ENCODE measurements at regions not wholly inside any gene's neighbourhood (a gene's known extent, or its start where the extent isn't known, plus 50 kb on each side); places are given as distances from the start of the nearest gene placed in this dataset.

GRCh38 chr13:106361621-106362020, 173.8 kb downstream of the EFNB2 start:
- H3K27ac ChIP-seq (ENCODE audit: low read depth, low read length), result no peak overlapping the region
- H3K9me3 ChIP-seq (ENCODE audit: control insufficient read depth in 5 of 5, low read length in 5 of 5), result peaks cover 0 to 13% (median 0%) of the 10 kb centered on the region in 5 donors
- H3K4me3 ChIP-seq (ENCODE audit: low read depth in 1 of 5, low read length in 5 of 5), result no peak overlapping the region
- no peaks in the 10 kb centered on the region for H3K36me3 ChIP-seq (ENCODE audit: control insufficient read depth in 5 of 5, insufficient read depth in 5 of 5, low read length in 5 of 5)
- H3K27me3 ChIP-seq (ENCODE audit: control insufficient read depth in 5 of 5, insufficient read depth in 4 of 5, low read length in 5 of 5), result no peaks in the 10 kb centered on the region
- H3K9ac ChIP-seq (ENCODE audit: low read length in 5 of 5), result no peak overlapping the region
- H3K4me1 ChIP-seq (ENCODE audit: control insufficient read depth in 5 of 5, insufficient read depth in 5 of 5, low read length in 5 of 5), result peaks cover 0 to 4% (median 0%) of the 10 kb centered on the region in 5 donors

DNA sequence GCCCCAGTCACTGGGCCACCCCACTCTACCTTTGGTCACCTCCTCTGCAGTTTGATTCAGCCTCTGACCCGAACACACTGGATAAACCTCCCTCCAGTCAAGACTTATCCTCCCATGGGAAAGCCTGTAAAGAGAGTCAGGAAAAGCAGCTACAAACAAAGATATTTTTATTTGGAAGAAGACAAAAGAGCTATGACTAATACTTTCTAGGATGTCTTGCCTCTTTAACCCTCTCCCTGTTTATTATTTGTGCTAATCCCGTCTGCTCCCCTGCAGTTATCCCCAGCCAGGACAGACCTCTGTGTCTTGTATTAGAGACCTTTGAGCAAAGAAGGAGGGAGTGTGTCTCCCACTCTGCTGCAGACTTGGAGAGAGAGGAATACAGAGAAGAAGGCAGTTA, 178.3 kb downstream of the EFNB2 start:
- H3K27ac ChIP-seq (ENCODE audit: low read depth, low read length), result no peak overlapping the region

GRCh38 chr13:106355866-106356265, 179.6 kb downstream of the EFNB2 start:
- H3K36me3 ChIP-seq (ENCODE audit: control insufficient read depth in 5 of 5, insufficient read depth in 5 of 5, low read length in 5 of 5), result no peaks in the 10 kb centered on the region
- H3K9ac ChIP-seq (ENCODE audit: low read length in 5 of 5), result no peak overlapping the region
- peaks cover 0 to 4% (median under 1%) of the 10 kb centered on the region in 5 donors for H3K27me3 ChIP-seq (ENCODE audit: control insufficient read depth in 5 of 5, insufficient read depth in 4 of 5, low read length in 5 of 5)
- H3K27ac ChIP-seq (ENCODE audit: low read depth, low read length), result no peak overlapping the region
- no peak overlapping the region for H3K4me3 ChIP-seq (ENCODE audit: low read depth in 1 of 5, low read length in 5 of 5)
- H3K9me3 ChIP-seq (ENCODE audit: control insufficient read depth in 5 of 5, low read length in 5 of 5), result no peaks in the 10 kb centered on the region
- H3K4me1 ChIP-seq (ENCODE audit: control insufficient read depth in 5 of 5, insufficient read depth in 5 of 5, low read length in 5 of 5), result peaks cover 0 to 4% (median 0%) of the 10 kb centered on the region in 5 donors

More for the DNA sequence above, 178.3 kb downstream of the EFNB2 start:
- Histone ChIP-seq H3K9me3 (ENCODE audit: control insufficient read depth in 5 of 5, low read length in 5 of 5) (peaks cover 0 to 2% (median 0%) of the 10 kb centered on the region in 5 donors), H3K9ac (ENCODE audit: low read length in 5 of 5) (no peak overlapping the region), H3K27me3 (ENCODE audit: control insufficient read depth in 5 of 5, insufficient read depth in 4 of 5, low read length in 5 of 5) (no peaks in the 10 kb centered on the region), H3K4me3 (ENCODE audit: low read depth in 1 of 5, low read length in 5 of 5) (no peak overlapping the region), H3K36me3 (ENCODE audit: control insufficient read depth in 5 of 5, insufficient read depth in 5 of 5, low read length in 5 of 5) (no peaks in the 10 kb centered on the region), H3K4me1 (ENCODE audit: control insufficient read depth in 5 of 5, insufficient read depth in 5 of 5, low read length in 5 of 5) (peaks cover 0 to 4% (median 0%) of the 10 kb centered on the region in 5 donors)

GRCh38 chr13:106354961-106355360, 180.5 kb downstream of the EFNB2 start:
- Histone ChIP-seq H3K4me1 (ENCODE audit: control insufficient read depth in 5 of 5, insufficient read depth in 5 of 5, low read length in 5 of 5) (peaks cover 0 to 4% (median 0%) of the 10 kb centered on the region in 5 donors), H3K27me3 (ENCODE audit: control insufficient read depth in 5 of 5, insufficient read depth in 4 of 5, low read length in 5 of 5) (peaks cover 0 to 10% (median 7%) of the 10 kb centered on the region in 5 donors), H3K27ac (ENCODE audit: low read depth, low read length) (no peak overlapping the region), H3K9me3 (ENCODE audit: control insufficient read depth in 5 of 5, low read length in 5 of 5) (no peaks in the 10 kb centered on the region), H3K4me3 (ENCODE audit: low read depth in 1 of 5, low read length in 5 of 5) (no peak overlapping the region), H3K9ac (ENCODE audit: low read length in 5 of 5) (no peak overlapping the region), H3K36me3 (ENCODE audit: control insufficient read depth in 5 of 5, insufficient read depth in 5 of 5, low read length in 5 of 5) (no peaks in the 10 kb centered on the region)

DNA sequence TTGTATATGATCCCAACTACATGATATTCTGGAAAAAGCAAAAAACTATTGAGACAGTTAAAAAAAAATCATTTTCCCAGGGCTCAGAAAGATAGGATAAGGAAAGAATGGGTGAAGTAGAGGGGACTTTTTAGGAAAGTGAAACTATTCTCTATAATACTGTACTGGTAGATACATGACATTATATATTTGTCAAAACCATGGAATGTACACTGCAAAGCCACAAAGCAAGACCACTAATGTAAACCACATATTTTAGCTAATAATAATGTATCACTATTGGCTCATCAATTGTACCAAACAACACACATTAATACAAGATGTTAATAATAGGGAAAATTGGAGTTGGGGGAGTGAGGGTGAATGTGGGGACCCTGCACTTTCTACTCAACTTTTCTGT, 182.6 kb downstream of the EFNB2 start:
- H3K4me1 ChIP-seq (ENCODE audit: control insufficient read depth in 5 of 5, insufficient read depth in 5 of 5, low read length in 5 of 5), result peaks cover 0 to 11% (median 3%) of the 10 kb centered on the region in 5 donors
- H3K4me3 ChIP-seq (ENCODE audit: low read depth in 1 of 5, low read length in 5 of 5), result no peak overlapping the region
- H3K27ac ChIP-seq (ENCODE audit: low read depth, low read length), result no peak overlapping the region
- no peak overlapping the region for H3K9ac ChIP-seq (ENCODE audit: low read length in 5 of 5)
- H3K27me3 ChIP-seq (ENCODE audit: control insufficient read depth in 5 of 5, insufficient read depth in 4 of 5, low read length in 5 of 5), result peaks cover 8 to 24% (median 16%) of the 10 kb centered on the region in 5 donors
- no peaks in the 10 kb centered on the region for H3K36me3 ChIP-seq (ENCODE audit: control insufficient read depth in 5 of 5, insufficient read depth in 5 of 5, low read length in 5 of 5)
- no peaks in the 10 kb centered on the region for H3K9me3 ChIP-seq (ENCODE audit: control insufficient read depth in 5 of 5, low read length in 5 of 5)

GRCh38 chr13:106351251-106351650, 184.2 kb downstream of the EFNB2 start:
- Histone ChIP-seq H3K27ac (ENCODE audit: low read depth, low read length) (no peak overlapping the region), H3K9ac (ENCODE audit: low read length in 5 of 5) (no peak overlapping the region), H3K9me3 (ENCODE audit: control insufficient read depth in 5 of 5, low read length in 5 of 5) (no peaks in the 10 kb centered on the region), H3K27me3 (ENCODE audit: control insufficient read depth in 5 of 5, insufficient read depth in 4 of 5, low read length in 5 of 5) (peaks cover 8 to 24% (median 16%) of the 10 kb centered on the region in 5 donors), H3K4me3 (ENCODE audit: low read depth in 1 of 5, low read length in 5 of 5) (no peak overlapping the region), H3K4me1 (ENCODE audit: control insufficient read depth in 5 of 5, insufficient read depth in 5 of 5, low read length in 5 of 5) (peaks cover 0 to 6% (median 0%) of the 10 kb centered on the region in 5 donors), H3K36me3 (ENCODE audit: control insufficient read depth in 5 of 5, insufficient read depth in 5 of 5, low read length in 5 of 5) (no peaks in the 10 kb centered on the region)

- H3K4me1 ChIP-seq (ENCODE audit: control insufficient read depth in 5 of 5, insufficient read depth in 5 of 5, low read length in 5 of 5), result peaks cover 0 to 6% (median 0%) of the 10 kb centered on the region in 5 donors
- H3K27me3 ChIP-seq (ENCODE audit: control insufficient read depth in 5 of 5, insufficient read depth in 4 of 5, low read length in 5 of 5), result peaks cover 8 to 24% (median 16%) of the 10 kb centered on the region in 5 donors
- no peaks in the 10 kb centered on the region for H3K9me3 ChIP-seq (ENCODE audit: control insufficient read depth in 5 of 5, low read length in 5 of 5)
- H3K27ac ChIP-seq (ENCODE audit: low read depth, low read length), result no peak overlapping the region
- H3K9ac ChIP-seq (ENCODE audit: low read length in 5 of 5), result no peak overlapping the region
- no peaks in the 10 kb centered on the region for H3K36me3 ChIP-seq (ENCODE audit: control insufficient read depth in 5 of 5, insufficient read depth in 5 of 5, low read length in 5 of 5)
- no peak overlapping the region for H3K4me3 ChIP-seq (ENCODE audit: low read depth in 1 of 5, low read length in 5 of 5)
Measured at GRCh38 chr13:106350208-106350607, 185.3 kb downstream of the EFNB2 start.

DNA sequence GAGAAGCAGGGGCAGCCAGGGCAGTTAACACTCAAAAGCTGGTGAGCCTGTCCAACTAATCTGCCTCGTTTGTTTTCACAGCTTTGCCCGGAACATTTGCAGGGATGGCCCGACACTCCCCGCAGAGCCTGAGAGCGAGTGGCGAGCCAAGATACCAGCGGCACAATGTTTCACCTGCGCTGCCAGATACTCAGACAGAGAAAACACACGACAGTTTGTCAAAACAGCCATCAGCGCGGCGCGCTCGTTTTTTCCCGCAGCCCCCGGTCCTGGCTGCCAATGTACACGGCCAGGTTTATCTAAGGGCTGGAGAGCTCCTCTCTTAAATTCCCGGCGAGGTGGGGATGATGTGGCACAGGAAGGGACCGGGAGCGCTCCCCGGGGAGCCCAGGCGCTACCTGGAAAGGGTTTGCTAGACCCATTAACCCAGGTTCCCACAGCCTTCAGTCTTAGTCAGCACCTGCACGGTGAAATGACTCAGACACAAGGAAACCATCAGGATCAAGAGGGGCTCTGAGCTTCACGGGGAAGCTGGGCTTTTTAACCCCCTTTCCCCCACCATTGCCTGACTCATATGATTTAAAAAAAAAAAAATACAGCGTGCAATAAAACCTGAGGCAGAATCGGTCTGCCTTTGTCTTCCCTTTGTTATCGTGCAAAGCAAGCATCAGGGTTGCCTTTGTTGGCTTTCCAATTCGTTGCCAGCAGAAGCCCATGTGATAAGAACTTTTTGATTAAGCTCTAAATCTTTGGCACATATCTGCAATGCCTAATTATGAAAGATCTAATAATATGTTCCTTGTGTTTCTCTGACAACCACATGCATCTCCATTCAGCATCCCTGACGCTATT, 186.2 kb downstream of the EFNB2 start:
- Histone ChIP-seq H3K9ac (ENCODE audit: low read length in 5 of 5) (no peak overlapping the region), H3K4me3 (ENCODE audit: low read depth in 1 of 5, low read length in 5 of 5) (peak overlapping the region in 2 of 5 donors; percentile 4 to 11), H3K27ac (ENCODE audit: low read depth, low read length) (no peak overlapping the region), H3K36me3 (ENCODE audit: control insufficient read depth in 5 of 5, insufficient read depth in 5 of 5, low read length in 5 of 5) (no peaks in the 10 kb centered on the region), H3K4me1 (ENCODE audit: control insufficient read depth in 5 of 5, insufficient read depth in 5 of 5, low read length in 5 of 5) (peaks cover 0 to 6% (median 0%) of the 10 kb centered on the region in 5 donors), H3K9me3 (ENCODE audit: control insufficient read depth in 5 of 5, low read length in 5 of 5) (no peaks in the 10 kb centered on the region), H3K27me3 (ENCODE audit: control insufficient read depth in 5 of 5, insufficient read depth in 4 of 5, low read length in 5 of 5) (peaks cover 8 to 24% (median 16%) of the 10 kb centered on the region in 5 donors)

GRCh38 chr13:106348075-106348840, 187.2 kb downstream of the EFNB2 start:
- H3K9ac ChIP-seq (ENCODE audit: low read length in 5 of 5), result no peak overlapping the region
- no peak overlapping the region for H3K4me3 ChIP-seq (ENCODE audit: low read depth in 1 of 5, low read length in 5 of 5)
- H3K27me3 ChIP-seq (ENCODE audit: control insufficient read depth in 5 of 5, insufficient read depth in 4 of 5, low read length in 5 of 5), result peaks cover 8 to 24% (median 16%) of the 10 kb centered on the region in 5 donors
- H3K9me3 ChIP-seq (ENCODE audit: control insufficient read depth in 5 of 5, low read length in 5 of 5), result no peaks in the 10 kb centered on the region
- no peaks in the 10 kb centered on the region for H3K36me3 ChIP-seq (ENCODE audit: control insufficient read depth in 5 of 5, insufficient read depth in 5 of 5, low read length in 5 of 5)
- H3K27ac ChIP-seq (ENCODE audit: low read depth, low read length), result no peak overlapping the region
- peaks cover 0 to 6% (median 0%) of the 10 kb centered on the region in 5 donors for H3K4me1 ChIP-seq (ENCODE audit: control insufficient read depth in 5 of 5, insufficient read depth in 5 of 5, low read length in 5 of 5)

DNA sequence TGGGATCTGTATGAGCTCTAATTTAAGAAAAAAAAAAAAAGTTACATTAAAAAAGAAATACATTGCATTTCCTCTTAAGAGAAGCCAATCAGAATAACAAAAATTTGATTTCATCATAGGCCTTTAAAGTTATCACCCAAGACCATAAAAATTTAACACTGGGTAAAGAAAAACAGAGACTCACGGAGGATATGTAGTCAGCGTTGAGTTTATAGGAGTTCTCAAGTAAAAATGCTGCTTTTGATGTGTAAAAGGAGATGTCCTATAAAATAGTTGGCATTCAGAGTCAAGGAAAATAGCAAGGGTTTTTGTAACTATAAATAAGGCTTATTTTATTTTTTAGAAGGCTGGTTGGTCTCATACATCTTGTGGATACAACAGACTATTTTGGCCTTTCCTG, 191.1 kb downstream of the EFNB2 start:
- peaks cover 0 to 5% (median 0%) of the 10 kb centered on the region in 5 donors for H3K4me1 ChIP-seq (ENCODE audit: control insufficient read depth in 5 of 5, insufficient read depth in 5 of 5, low read length in 5 of 5)
- peaks cover 0 to 10% (median 8%) of the 10 kb centered on the region in 5 donors for H3K9me3 ChIP-seq (ENCODE audit: control insufficient read depth in 5 of 5, low read length in 5 of 5)
- no peak overlapping the region for H3K9ac ChIP-seq (ENCODE audit: low read length in 5 of 5)
- no peak overlapping the region for H3K27ac ChIP-seq (ENCODE audit: low read depth, low read length)
- H3K36me3 ChIP-seq (ENCODE audit: control insufficient read depth in 5 of 5, insufficient read depth in 5 of 5, low read length in 5 of 5), result no peaks in the 10 kb centered on the region
- H3K4me3 ChIP-seq (ENCODE audit: low read depth in 1 of 5, low read length in 5 of 5), result no peak overlapping the region
- H3K27me3 ChIP-seq (ENCODE audit: control insufficient read depth in 5 of 5, insufficient read depth in 4 of 5, low read length in 5 of 5), result peaks cover 4 to 14% (median 6%) of the 10 kb centered on the region in 5 donors

Measured in subcutaneous abdominal adipose tissue (tissue), 5 donors.